Motor neuron (in vitro differentiated cells): ENCODE measurements at regions not wholly inside any gene's neighbourhood (a gene's known extent, or its start where the extent isn't known, plus 50 kb on each side); places are given as distances from the start of the nearest gene placed in this dataset.
"Not testable (repeated sequence)": the region's sequence is repeated elsewhere in the genome, so short reads cannot be mapped to it uniquely, and the experiment has no call there.

ENCODE experiments used
- ATAC-seq, 8 experiments: fragments of 200-7000 bp; cut with Tn5 transposase; replicated peaks in 6 of 8; 2 replicates each; pipeline ENCODE4 v1.8.0; 2021; ENCODE audit warnings: mild to moderate bottlenecking in 8 of 8, moderate library complexity in 8 of 8
- H3K27ac ChIP-seq, 2 donors: fragments of 250-450 bp; sonication (Bioruptor Pico); 2 replicates each; pipeline ENCODE4 v1.9.0; 2021; ENCODE audit warnings: antibody characterized with exemption in 2 of 2, mild to moderate bottlenecking in 2 of 2, moderate library complexity in 1 of 2
- H3K4me1 ChIP-seq, 2 donors: fragments of 250-450 bp; sonication (Bioruptor Pico); replicated peaks in 1 of 2; 2 replicates each; pipeline ENCODE4 v1.6.1; 2021; ENCODE audit warnings: antibody characterized with exemption in 2 of 2, mild to moderate bottlenecking in 2 of 2, moderate library complexity in 1 of 2
- H3K4me3 ChIP-seq, 5 donors: fragments of 250-450 bp; sonication (Bioruptor Pico); 2 replicates each; pipeline ENCODE4 v1.9.0; 2021; ENCODE audit warnings: antibody characterized with exemption in 5 of 5, mild to moderate bottlenecking in 5 of 5, moderate library complexity in 4 of 5
- WGBS, 10 experiments: fragments of 450-650 bp; shearing (Covaris generic); methylation state at CpG; one replicate each; pipeline ENCODE4 v1.0.0; 2022; 5-methylcytosine and 5-hydroxymethylcytosine counted together
- in situ Hi-C, 9 experiments: fragments of 400-800 bp; cut with MboI; loops; one replicate each; pipeline ENCODE4 v1.15.0; 2021; ENCODE audit warnings: low sequenced_read_pairs in 9 of 9, low pct_unique_long_range_greater_than_20kb in 2 of 9; ENCODE audit not compliant: unreplicated experiment in 9 of 9

DNA sequence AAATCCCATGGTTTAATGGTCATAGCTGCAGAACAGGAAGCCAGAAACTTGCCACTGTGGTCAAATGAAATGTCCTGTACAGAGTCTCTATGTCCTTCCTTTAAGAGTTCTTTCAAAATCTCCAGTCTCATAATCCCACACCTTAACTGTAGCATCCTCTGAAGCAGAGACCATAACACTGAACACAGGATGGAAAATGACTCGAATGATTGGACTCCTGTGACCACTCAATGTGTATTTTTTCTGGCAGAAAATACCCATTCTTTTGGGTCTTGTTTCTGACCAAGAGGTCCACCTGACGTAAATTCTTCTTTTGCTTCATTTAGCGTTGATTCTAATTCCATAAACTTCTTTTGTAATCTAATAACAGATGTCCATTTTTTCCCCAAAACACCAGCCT, 181.4 kb upstream of the PLGLB2 start:
- H3K27ac ChIP-seq, in situ Hi-C loops, H3K4me3 ChIP-seq, ATAC-seq, H3K4me1 ChIP-seq: not testable (repeated sequence)
- WGBS, 10 experiments: 67 to 100% (median 83%) methylated on average over 1 to 3 of the region's 3 CpGs; no CpG with 5 or more reads in 6 of the 10 experiments

GRCh38 chr2:87567093-87567492, 180.8 kb upstream of the PLGLB2 start:
- H3K4me3 ChIP-seq, in situ Hi-C loops, H3K4me1 ChIP-seq, H3K27ac ChIP-seq, ATAC-seq: not testable (repeated sequence)
- 100% methylated on average over 1 of the region's 11 CpGs; no CpG with 5 or more reads in 9 of the 10 experiments for WGBS, 10 experiments

DNA sequence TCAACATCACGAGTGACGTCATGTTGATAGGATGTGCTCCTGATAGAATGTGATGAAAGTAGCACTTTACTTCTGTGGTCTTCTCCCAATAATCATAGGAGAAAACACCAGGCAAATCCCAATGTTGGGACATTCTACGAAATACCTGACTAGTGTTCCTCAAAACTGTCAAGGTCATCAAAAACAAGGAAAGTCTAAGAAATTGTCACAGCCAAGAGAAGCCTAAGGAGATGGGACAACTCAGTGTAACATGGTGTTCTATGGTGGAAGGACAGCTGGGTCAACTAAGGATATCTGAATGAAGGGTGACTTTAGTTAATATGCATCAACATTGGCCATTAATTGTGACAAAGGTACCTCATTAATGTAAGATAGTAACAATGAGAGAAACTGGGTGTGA, 180.0 kb upstream of the PLGLB2 start:
- in situ Hi-C loops, H3K27ac ChIP-seq, ATAC-seq, H3K4me3 ChIP-seq, H3K4me1 ChIP-seq: not testable (repeated sequence)
- WGBS, 10 experiments: no CpG with 5 or more reads among the region's 3 CpGs

DNA sequence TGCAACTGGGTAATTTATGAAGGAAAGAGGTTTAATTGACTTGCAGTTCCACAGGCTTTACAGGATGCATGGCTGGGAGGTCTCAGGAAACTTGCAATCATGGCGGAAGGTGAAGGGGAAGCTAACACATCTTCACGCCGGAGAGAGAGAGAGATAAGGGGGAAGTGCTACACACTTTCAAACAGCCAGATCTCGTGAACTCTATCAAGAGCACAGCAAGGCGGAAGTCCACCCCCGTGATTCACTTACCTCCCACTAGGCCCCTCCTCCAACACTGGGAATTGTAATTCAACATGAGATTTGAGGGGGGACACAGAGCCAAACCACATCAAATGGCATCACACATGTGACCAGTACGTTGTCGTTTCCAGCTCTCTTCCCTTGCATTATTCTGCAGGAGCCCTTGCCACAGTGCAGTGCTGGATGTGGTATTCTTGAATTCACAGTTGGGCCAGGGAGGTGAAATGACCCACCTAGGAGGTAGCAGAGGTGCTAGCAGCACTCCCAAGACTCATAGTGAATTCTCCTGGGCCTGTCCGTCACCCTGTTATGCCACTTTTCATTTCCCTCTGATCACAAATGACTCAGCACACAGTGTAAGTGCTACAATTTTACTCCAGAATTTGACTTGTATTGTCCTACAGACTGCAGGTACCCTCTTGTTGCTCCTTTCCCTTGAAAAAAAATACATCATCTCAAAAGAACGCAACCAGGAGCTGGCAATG, 179.2 kb upstream of the PLGLB2 start:
- WGBS, 10 experiments: no CpG with 5 or more reads among the region's 10 CpGs
- H3K4me1 ChIP-seq, in situ Hi-C loops, H3K4me3 ChIP-seq, ATAC-seq, H3K27ac ChIP-seq: not testable (repeated sequence)

- H3K4me1 ChIP-seq, ATAC-seq, H3K4me3 ChIP-seq, in situ Hi-C loops, H3K27ac ChIP-seq: not testable (repeated sequence)
- WGBS, 10 experiments: no CpG with 5 or more reads among the region's 11 CpGs
Measured at GRCh38 chr2:87569689-87570397, 178.0 kb upstream of the PLGLB2 start.

GRCh38 chr2:87571889-87572465, 175.9 kb upstream of the PLGLB2 start:
- no CpG with 5 or more reads among the region's 8 CpGs for WGBS, 10 experiments
- H3K4me3 ChIP-seq, ATAC-seq, in situ Hi-C loops, H3K27ac ChIP-seq, H3K4me1 ChIP-seq: not testable (repeated sequence)

- WGBS, 10 experiments: no CpG with 5 or more reads among the region's 12 CpGs
- ATAC-seq, in situ Hi-C loops: not testable (repeated sequence)
Measured at GRCh38 chr2:87572906-87573305, 175.0 kb upstream of the PLGLB2 start.

DNA sequence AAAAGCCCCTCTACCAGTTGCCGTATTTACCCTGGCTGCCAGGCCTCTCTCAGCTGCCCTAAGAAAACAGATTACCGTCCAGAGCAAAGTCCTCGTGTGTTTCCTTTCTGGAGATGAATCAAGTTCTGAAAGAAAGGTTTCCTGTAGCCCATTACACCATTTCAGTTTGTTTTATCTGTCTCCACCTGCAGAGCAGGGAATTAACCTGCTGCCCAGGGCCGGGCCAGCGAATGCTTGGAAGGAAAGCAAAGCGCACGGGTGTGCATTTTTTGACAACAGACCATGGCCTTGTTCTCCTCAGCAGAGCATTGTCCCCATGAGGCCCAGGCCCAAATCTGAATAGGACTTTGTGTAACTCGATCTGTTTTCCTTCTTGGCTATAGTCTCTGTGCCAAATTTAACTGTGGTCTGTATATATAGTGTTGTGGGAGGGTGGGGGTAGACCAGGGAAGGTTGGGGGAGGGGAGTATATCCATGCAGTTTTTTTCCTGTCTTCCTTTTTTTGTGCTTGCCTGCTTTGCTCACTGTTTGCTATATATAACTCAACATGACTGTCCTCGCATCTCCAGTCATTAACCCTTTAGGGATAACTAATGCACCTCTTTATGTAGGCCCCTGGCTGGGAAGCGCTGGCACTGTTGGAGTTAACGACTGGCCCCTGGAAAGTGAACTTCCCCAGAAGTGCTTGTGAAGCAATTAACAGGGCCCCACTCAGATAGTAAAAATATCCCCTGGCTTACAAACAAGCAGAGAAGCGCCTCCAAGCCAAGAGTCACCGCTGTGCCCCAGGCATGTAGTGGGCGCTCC, 174.3 kb upstream of the PLGLB2 start:
- in situ Hi-C loops, H3K27ac ChIP-seq, H3K4me3 ChIP-seq, H3K4me1 ChIP-seq: not testable (repeated sequence)
- peak in 6 of 8 experiments; percentile 29 to 79 (median 53) for ATAC-seq
- no CpG with 5 or more reads among the region's 14 CpGs for WGBS, 10 experiments

More at GRCh38 chr2:87572906-87573305, 175.0 kb upstream of the PLGLB2 start:
- H3K4me1 ChIP-seq, H3K27ac ChIP-seq, H3K4me3 ChIP-seq: not testable (repeated sequence)

DNA sequence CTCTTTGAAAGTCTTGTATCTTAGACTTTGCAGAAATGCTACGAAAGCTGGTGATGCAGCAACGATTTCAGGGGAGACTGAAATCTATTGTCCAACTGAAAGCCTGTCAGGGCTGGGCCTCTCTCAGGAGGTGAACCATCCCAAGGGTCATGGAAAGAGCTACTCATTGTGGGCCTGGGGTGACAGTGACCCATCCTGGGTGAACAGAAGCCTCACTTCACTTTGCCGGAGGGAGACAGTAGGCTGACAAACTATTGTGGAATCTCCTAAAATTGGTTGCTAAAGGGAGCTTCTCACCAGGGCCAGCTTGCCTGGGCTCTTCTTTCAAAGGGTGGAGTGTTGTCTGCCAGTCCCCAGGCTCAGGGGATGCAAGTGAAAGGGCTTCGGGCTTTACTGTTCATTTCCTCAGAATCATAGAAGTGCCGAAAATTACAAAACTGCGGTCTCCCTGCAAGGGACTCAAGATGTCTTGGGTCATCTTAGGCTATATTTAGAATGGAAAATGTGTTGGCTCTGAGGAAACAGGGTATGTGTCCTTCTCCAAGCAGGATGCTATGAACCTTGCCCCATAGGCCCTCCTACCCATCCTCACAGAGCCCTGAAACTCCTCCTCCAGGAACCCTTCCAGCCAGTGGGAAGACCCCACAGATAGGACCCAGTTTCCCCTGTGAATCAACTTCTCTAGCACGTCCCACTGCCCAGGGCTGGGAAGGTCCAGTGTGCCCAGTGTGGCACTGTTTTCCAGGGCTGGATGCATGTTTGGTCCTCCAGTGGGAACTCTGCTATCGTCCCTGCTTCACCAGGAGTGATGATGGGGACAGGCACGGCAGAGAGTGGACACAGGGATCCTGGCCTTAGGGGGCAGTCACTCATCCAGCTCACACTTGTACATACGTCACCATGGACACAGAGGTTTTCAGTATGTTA, 173.4 kb upstream of the PLGLB2 start:
- H3K4me1 ChIP-seq, H3K4me3 ChIP-seq, in situ Hi-C loops, ATAC-seq, H3K27ac ChIP-seq: not testable (repeated sequence)
- WGBS, 10 experiments: no CpG with 5 or more reads among the region's 10 CpGs

DNA sequence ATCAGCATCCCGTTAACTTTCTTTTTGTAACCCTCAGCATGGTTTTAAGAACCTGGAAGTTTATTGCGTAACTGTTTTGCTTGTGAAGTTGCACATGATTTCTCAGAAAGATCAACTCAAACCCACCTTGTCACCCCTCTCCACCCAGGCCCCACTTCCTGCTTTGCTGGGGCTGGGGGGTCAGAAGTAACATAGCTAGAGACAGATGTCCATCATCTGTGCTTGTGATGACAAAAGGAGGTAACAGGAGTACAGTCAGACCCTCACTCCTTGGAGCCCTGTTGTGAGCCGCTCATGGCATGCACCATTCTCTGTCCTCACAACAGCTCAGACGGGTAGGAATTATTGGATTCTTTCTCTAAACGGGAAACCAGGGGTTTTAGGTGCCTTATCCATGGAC, 172.7 kb upstream of the PLGLB2 start:
- H3K4me1 ChIP-seq, ATAC-seq, H3K4me3 ChIP-seq, H3K27ac ChIP-seq, in situ Hi-C loops: not testable (repeated sequence)
- no CpG with 5 or more reads among the region's 5 CpGs for WGBS, 10 experiments

- H3K4me3 ChIP-seq, in situ Hi-C loops, H3K4me1 ChIP-seq, H3K27ac ChIP-seq: not testable (repeated sequence)
- peak in 1 of 8 experiments; percentile 39 for ATAC-seq
- no CpG with 5 or more reads among the region's 2 CpGs for WGBS, 10 experiments
Measured at GRCh38 chr2:87577358-87577757, 170.5 kb upstream of the PLGLB2 start.

DNA sequence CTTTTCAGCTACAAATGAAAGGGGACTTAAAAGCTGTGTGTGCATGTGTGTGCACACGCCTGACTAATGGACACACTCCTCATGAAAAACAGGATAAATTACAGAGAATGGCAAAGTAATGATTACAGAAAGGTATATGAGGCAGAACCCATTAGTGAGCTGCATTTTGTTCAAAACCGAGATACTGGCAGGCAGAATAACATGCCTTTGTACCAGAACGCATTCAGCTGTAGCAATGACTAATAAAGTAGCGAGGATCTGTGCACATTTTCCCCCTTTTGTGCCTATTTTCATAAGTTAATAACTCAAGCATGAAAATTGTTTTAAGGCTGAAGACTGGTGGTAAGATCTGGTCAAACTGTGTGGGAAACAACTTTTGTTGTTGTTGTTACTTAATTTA, 165.7 kb upstream of the PLGLB2 start:
- H3K4me1 ChIP-seq, H3K4me3 ChIP-seq, H3K27ac ChIP-seq, in situ Hi-C loops: not testable (repeated sequence)
- ATAC-seq: peak in 5 of 8 experiments; percentile 17 to 51 (median 28)
- WGBS, 10 experiments: no CpG with 5 or more reads among the region's 4 CpGs
